ENCODE measurements at regions not wholly inside any gene's neighbourhood (a gene's known extent, or its start where the extent isn't known, plus 50 kb on each side); places are given as distances from the start of the nearest gene placed in this dataset.

- H3K4me1 ChIP-seq (ENCODE audit: control insufficient read depth, insufficient read depth, low read length) = no peaks in the 10 kb centered on the region
- H3K36me3 ChIP-seq (ENCODE audit: control insufficient read depth, insufficient read depth, low read length, severe bottlenecking) = no peaks in the 10 kb centered on the region
- no peak for DNase-seq (ENCODE audit: low read depth)
- no peak overlapping the region for H3K4me3 ChIP-seq (ENCODE audit: low read length)
- H3K9me3 ChIP-seq (ENCODE audit: control insufficient read depth, low read length) = peaks cover 6% of the 10 kb centered on the region
- H3K27me3 ChIP-seq (replicated peaks; ENCODE audit: control insufficient read depth, insufficient read depth, low read length) = no peaks in the 10 kb centered on the region
- H3K9ac ChIP-seq (ENCODE audit: low read length) = no peak overlapping the region
These were observed 374.1 kb upstream of the POU3F1 start for GRCh38 chr1:38420666-38421065.

GRCh38 chr1:38418195-38419030 is 371.8 kb upstream of the POU3F1 start:
- Histone ChIP-seq H3K4me1 (ENCODE audit: control insufficient read depth, insufficient read depth, low read length) (no peaks in the 10 kb centered on the region), H3K4me3 (ENCODE audit: low read length) (no peak overlapping the region), H3K9me3 (ENCODE audit: control insufficient read depth, low read length) (peaks cover 10% of the 10 kb centered on the region), H3K36me3 (ENCODE audit: control insufficient read depth, insufficient read depth, low read length, severe bottlenecking) (no peaks in the 10 kb centered on the region), H3K9ac (ENCODE audit: low read length) (no peak overlapping the region), H3K27me3 (replicated peaks; ENCODE audit: control insufficient read depth, insufficient read depth, low read length) (no peaks in the 10 kb centered on the region)
- DNase-seq (ENCODE audit: low read depth) = peak; percentile 2

GRCh38 chr1:38403667-38404066 is 357.1 kb upstream of the POU3F1 start:
- Histone ChIP-seq H3K4me1 (ENCODE audit: control insufficient read depth, insufficient read depth, low read length) (no peaks in the 10 kb centered on the region), H3K4me3 (ENCODE audit: low read length) (no peak overlapping the region), H3K9ac (ENCODE audit: low read length) (no peak overlapping the region), H3K36me3 (ENCODE audit: control insufficient read depth, insufficient read depth, low read length, severe bottlenecking) (no peaks in the 10 kb centered on the region), H3K9me3 (ENCODE audit: control insufficient read depth, low read length) (peaks cover 28% of the 10 kb centered on the region), H3K27me3 (replicated peaks; ENCODE audit: control insufficient read depth, insufficient read depth, low read length) (no peaks in the 10 kb centered on the region)
- no peak for DNase-seq (ENCODE audit: low read depth)

- H3K36me3 ChIP-seq (ENCODE audit: control insufficient read depth, insufficient read depth, low read length, severe bottlenecking) = no peaks in the 10 kb centered on the region
These were observed 355.7 kb upstream of the POU3F1 start for GRCh38 chr1:38402230-38402815.

GRCh38 chr1:38396606-38397005 is 350.0 kb upstream of the POU3F1 start:
- Histone ChIP-seq H3K9ac (ENCODE audit: low read length) (no peak overlapping the region), H3K36me3 (ENCODE audit: control insufficient read depth, insufficient read depth, low read length, severe bottlenecking) (no peaks in the 10 kb centered on the region), H3K4me1 (ENCODE audit: control insufficient read depth, insufficient read depth, low read length) (no peaks in the 10 kb centered on the region), H3K27me3 (replicated peaks; ENCODE audit: control insufficient read depth, insufficient read depth, low read length) (no peaks in the 10 kb centered on the region), H3K9me3 (ENCODE audit: control insufficient read depth, low read length) (peaks cover 29% of the 10 kb centered on the region), H3K4me3 (ENCODE audit: low read length) (no peak overlapping the region)
- DNase-seq (ENCODE audit: low read depth) = no peak

More at GRCh38 chr1:38402230-38402815, 355.7 kb upstream of the POU3F1 start:
- no peak overlapping the region for H3K4me3 ChIP-seq (ENCODE audit: low read length)
- no peak for DNase-seq (ENCODE audit: low read depth)
- H3K27me3 ChIP-seq (replicated peaks; ENCODE audit: control insufficient read depth, insufficient read depth, low read length) = no peaks in the 10 kb centered on the region
- no peak overlapping the region for H3K9ac ChIP-seq (ENCODE audit: low read length)
- no peaks in the 10 kb centered on the region for H3K4me1 ChIP-seq (ENCODE audit: control insufficient read depth, insufficient read depth, low read length)
- H3K9me3 ChIP-seq (ENCODE audit: control insufficient read depth, low read length) = peaks cover 32% of the 10 kb centered on the region

GRCh38 chr1:38394303-38394702 is 347.7 kb upstream of the POU3F1 start:
- Histone ChIP-seq H3K4me1 (ENCODE audit: control insufficient read depth, insufficient read depth, low read length) (no peaks in the 10 kb centered on the region), H3K36me3 (ENCODE audit: control insufficient read depth, insufficient read depth, low read length, severe bottlenecking) (no peaks in the 10 kb centered on the region), H3K27me3 (replicated peaks; ENCODE audit: control insufficient read depth, insufficient read depth, low read length) (no peaks in the 10 kb centered on the region), H3K9me3 (ENCODE audit: control insufficient read depth, low read length) (peaks cover 33% of the 10 kb centered on the region), H3K9ac (ENCODE audit: low read length) (no peak overlapping the region), H3K4me3 (ENCODE audit: low read length) (no peak overlapping the region)
- no peak for DNase-seq (ENCODE audit: low read depth)

- H3K9ac ChIP-seq (ENCODE audit: low read length) = no peak overlapping the region
- DNase-seq (ENCODE audit: low read depth) = no peak
- no peak overlapping the region for H3K4me3 ChIP-seq (ENCODE audit: low read length)
- no peaks in the 10 kb centered on the region for H3K4me1 ChIP-seq (ENCODE audit: control insufficient read depth, insufficient read depth, low read length)
- no peaks in the 10 kb centered on the region for H3K36me3 ChIP-seq (ENCODE audit: control insufficient read depth, insufficient read depth, low read length, severe bottlenecking)
- H3K27me3 ChIP-seq (replicated peaks; ENCODE audit: control insufficient read depth, insufficient read depth, low read length) = no peaks in the 10 kb centered on the region
- H3K9me3 ChIP-seq (ENCODE audit: control insufficient read depth, low read length) = peaks cover 38% of the 10 kb centered on the region
These were observed 346.3 kb upstream of the POU3F1 start for GRCh38 chr1:38392861-38393260.

- Histone ChIP-seq H3K9ac (ENCODE audit: low read length) (no peak overlapping the region), H3K4me1 (ENCODE audit: control insufficient read depth, insufficient read depth, low read length) (no peaks in the 10 kb centered on the region), H3K36me3 (ENCODE audit: control insufficient read depth, insufficient read depth, low read length, severe bottlenecking) (no peaks in the 10 kb centered on the region), H3K27me3 (replicated peaks; ENCODE audit: control insufficient read depth, insufficient read depth, low read length) (no peaks in the 10 kb centered on the region), H3K4me3 (ENCODE audit: low read length) (no peak overlapping the region), H3K9me3 (ENCODE audit: control insufficient read depth, low read length) (peaks cover under 1% of the 10 kb centered on the region)
- no peak for DNase-seq (ENCODE audit: low read depth)
These were observed 334.7 kb upstream of the POU3F1 start for GRCh38 chr1:38381256-38381655.

GRCh38 chr1:38376577-38376976 is 330.0 kb upstream of the POU3F1 start:
- no peak for DNase-seq (ENCODE audit: low read depth)
- no peak overlapping the region for H3K4me3 ChIP-seq (ENCODE audit: low read length)
- no peaks in the 10 kb centered on the region for H3K4me1 ChIP-seq (ENCODE audit: control insufficient read depth, insufficient read depth, low read length)
- H3K27me3 ChIP-seq (replicated peaks; ENCODE audit: control insufficient read depth, insufficient read depth, low read length) = no peaks in the 10 kb centered on the region
- no peaks in the 10 kb centered on the region for H3K36me3 ChIP-seq (ENCODE audit: control insufficient read depth, insufficient read depth, low read length, severe bottlenecking)
- H3K9me3 ChIP-seq (ENCODE audit: control insufficient read depth, low read length) = peaks cover 25% of the 10 kb centered on the region
- H3K9ac ChIP-seq (ENCODE audit: low read length) = no peak overlapping the region

GRCh38 chr1:38375035-38375434 is 328.4 kb upstream of the POU3F1 start:
- no peak for DNase-seq (ENCODE audit: low read depth)
- H3K27me3 ChIP-seq (replicated peaks; ENCODE audit: control insufficient read depth, insufficient read depth, low read length) = no peaks in the 10 kb centered on the region
- H3K9ac ChIP-seq (ENCODE audit: low read length) = no peak overlapping the region
- H3K4me3 ChIP-seq (ENCODE audit: low read length) = no peak overlapping the region
- peaks cover 25% of the 10 kb centered on the region for H3K9me3 ChIP-seq (ENCODE audit: control insufficient read depth, low read length)
- no peaks in the 10 kb centered on the region for H3K36me3 ChIP-seq (ENCODE audit: control insufficient read depth, insufficient read depth, low read length, severe bottlenecking)
- no peaks in the 10 kb centered on the region for H3K4me1 ChIP-seq (ENCODE audit: control insufficient read depth, insufficient read depth, low read length)

- no peak overlapping the region for H3K4me3 ChIP-seq (ENCODE audit: low read length)
- no peaks in the 10 kb centered on the region for H3K36me3 ChIP-seq (ENCODE audit: control insufficient read depth, insufficient read depth, low read length, severe bottlenecking)
- peaks cover 25% of the 10 kb centered on the region for H3K9me3 ChIP-seq (ENCODE audit: control insufficient read depth, low read length)
- DNase-seq (ENCODE audit: low read depth) = no peak
- no peak overlapping the region for H3K9ac ChIP-seq (ENCODE audit: low read length)
- H3K27me3 ChIP-seq (replicated peaks; ENCODE audit: control insufficient read depth, insufficient read depth, low read length) = no peaks in the 10 kb centered on the region
- H3K4me1 ChIP-seq (ENCODE audit: control insufficient read depth, insufficient read depth, low read length) = no peaks in the 10 kb centered on the region
These were observed 324.9 kb upstream of the POU3F1 start for GRCh38 chr1:38371505-38371844.

Data from adipocyte (in vitro differentiated cells).